Caco-2 (cell line): ENCODE measurements at regions not wholly inside any gene's neighbourhood (a gene's known extent, or its start where the extent isn't known, plus 50 kb on each side); places are given as distances from the start of the nearest gene placed in this dataset.

Experiments
- BruUV-seq: library from RNA; stranded (reverse); fragments of 400-500 nt; replicated peaks from 2 replicates; lab custom pipeline; 2021; lab: Mats Ljungman, UMichigan
- CTCF ChIA-PET: fragments of 300-600 bp; sonication (Branson Sonifier 250); formaldehyde crosslinking; loops from one replicate; lab custom pipeline; 2022; ENCODE audit warnings: antibody characterized with exemption; lab: Charles Lee
- POLR2A ChIA-PET: fragments of 300-600 bp; sonication (Branson Sonifier 250); formaldehyde crosslinking; loops from one replicate; lab custom pipeline; 2022; ENCODE audit warnings: antibody characterized with exemption; lab: Charles Lee
- DNase-seq, 2 experiments: peaks; one replicate each; pipeline versions ENCODE4 v3.0.0 to v3.0.0-alpha.2; 2020 to 2022
- H3K27me3 ChIP-seq: replicated peaks from 2 replicates; pipeline ENCODE4 v1.6.0; 2011; ENCODE audit warnings: low read length; ENCODE audit not compliant: control insufficient read depth, insufficient read depth
- H3K36me3 ChIP-seq: 2 replicates; pipeline ENCODE4 v1.5.1; 2011; ENCODE audit warnings: low read length; ENCODE audit not compliant: control insufficient read depth, insufficient read depth
- H3K4me1 ChIP-seq: fragments of 250-450 bp; sonication (Bioruptor Pico); 2 replicates; pipeline ENCODE4 v1.5.1; 2020; ENCODE audit warnings: mild to moderate bottlenecking
- H3K4me3 ChIP-seq: 2 replicates; pipeline ENCODE4 v1.5.1; 2011; ENCODE audit warnings: low read depth, mild to moderate bottlenecking, control low read depth, low read length
- H3K9me3 ChIP-seq: fragments of 250-450 bp; sonication (Bioruptor Pico); 2 replicates; pipeline ENCODE4 v1.5.1; 2020; ENCODE audit warnings: mild to moderate bottlenecking, moderate library complexity
- H3K27ac Mint-ChIP-seq: one replicate; pipeline ENCODE4 v1.8.0; 2022; ENCODE audit warnings: mixed read lengths; ENCODE audit not compliant: unreplicated experiment
- H3K27me3 Mint-ChIP-seq: one replicate; pipeline ENCODE4 v1.8.0; 2022; ENCODE audit warnings: mixed read lengths; ENCODE audit not compliant: insufficient read depth, unreplicated experiment
- H3K36me3 Mint-ChIP-seq: one replicate; pipeline ENCODE4 v1.8.0; 2022; ENCODE audit warnings: mild to moderate bottlenecking, mixed read lengths; ENCODE audit not compliant: insufficient read depth, unreplicated experiment
- H3K4me1 Mint-ChIP-seq: one replicate; pipeline ENCODE4 v1.8.0; 2022; ENCODE audit warnings: low read depth, mixed read lengths; ENCODE audit not compliant: unreplicated experiment
- H3K4me3 Mint-ChIP-seq: one replicate; pipeline ENCODE4 v1.8.0; 2022; ENCODE audit warnings: mild to moderate bottlenecking, moderate library complexity, mixed read lengths; ENCODE audit not compliant: unreplicated experiment
- H3K9me3 Mint-ChIP-seq: one replicate; pipeline ENCODE4 v1.8.0; 2022; ENCODE audit warnings: mixed read lengths; ENCODE audit not compliant: unreplicated experiment
- CTCF ChIP-seq, 2 experiments: fragments of 200-600 bp in 1 of 2; IDR thresholded peaks; 1 replicate in 1 of 2; 2 replicates in 1 of 2; pipeline versions ENCODE4 v1.5.1 to v1.8.0; 2011 to 2022; ENCODE audit warnings: antibody characterized with exemption in 1 of 2, control low read depth in 1 of 2, inconsistent platforms in 1 of 2, low read depth in 1 of 2, low read length in 1 of 2, mild to moderate bottlenecking in 1 of 2, moderate library complexity in 1 of 2; ENCODE audit not compliant: insufficient read depth in 1 of 2, severe bottlenecking in 1 of 2, unreplicated experiment in 1 of 2
- intact Hi-C: fragments of 100-400 bp; cut with micrococcal nuclease; formaldehyde crosslinking; loops from one replicate; pipeline ENCODE4 v1.10.0; 2022; ENCODE audit not compliant: unreplicated experiment

GRCh38 chr14:34319140-34319539 lies 142.9 kb downstream of the SPTSSA start:
- ChIA-PET CTCF (no interaction called here), POLR2A (no interaction called here)
- Histone ChIP-seq H3K4me3 (no peak overlapping the region), H3K27me3 (no peaks in the 10 kb centered on the region), H3K9me3 (no peaks in the 10 kb centered on the region), H3K4me1 (no peaks in the 10 kb centered on the region), H3K36me3 (no peaks in the 10 kb centered on the region)
- intact Hi-C loops = no loop called here
- no peak for TF ChIP-seq CTCF (IDR thresholded peaks at IDR 0.05; ENCODE audit: insufficient read depth in 1 of 2, low read depth in 1 of 2, low read length in 1 of 2, severe bottlenecking in 1 of 2, unreplicated experiment in 1 of 2)
- H3K27ac Mint-ChIP-seq = no peak overlapping the region
- H3K4me1 Mint-ChIP-seq = no peaks in the 10 kb centered on the region
- no TSS peak for BruUV-seq
- H3K36me3 Mint-ChIP-seq = no peaks in the 10 kb centered on the region
- no peak for DNase-seq
- H3K27me3 Mint-ChIP-seq = no peaks in the 10 kb centered on the region
- H3K4me3 Mint-ChIP-seq = no peak overlapping the region
- H3K9me3 Mint-ChIP-seq = no peaks in the 10 kb centered on the region

GRCh38 chr14:34318014-34318413 lies 144.0 kb downstream of the SPTSSA start:
- Mint-ChIP-seq H3K9me3 (no peaks in the 10 kb centered on the region), H3K4me1 (no peaks in the 10 kb centered on the region), H3K4me3 (no peak overlapping the region), H3K36me3 (no peaks in the 10 kb centered on the region), H3K27me3 (peaks cover 3% of the 10 kb centered on the region), H3K27ac (no peak overlapping the region)
- intact Hi-C loops = no loop called here
- CTCF ChIA-PET = no interaction called here
- Histone ChIP-seq H3K4me3 (no peak overlapping the region), H3K36me3 (no peaks in the 10 kb centered on the region), H3K4me1 (no peaks in the 10 kb centered on the region), H3K27me3 (no peaks in the 10 kb centered on the region), H3K9me3 (no peaks in the 10 kb centered on the region)
- DNase-seq = no peak
- no TSS peak for BruUV-seq
- POLR2A ChIA-PET = no interaction called here
- TF ChIP-seq CTCF (IDR thresholded peaks at IDR 0.05; ENCODE audit: insufficient read depth in 1 of 2, low read depth in 1 of 2, low read length in 1 of 2, severe bottlenecking in 1 of 2, unreplicated experiment in 1 of 2) = no peak

GRCh38 chr14:34310724-34311123 lies 151.3 kb downstream of the SPTSSA start:
- H3K27ac Mint-ChIP-seq = no peak overlapping the region
- Histone ChIP-seq H3K4me1 (no peaks in the 10 kb centered on the region), H3K9me3 (no peaks in the 10 kb centered on the region), H3K36me3 (no peaks in the 10 kb centered on the region), H3K4me3 (no peak overlapping the region), H3K27me3 (no peaks in the 10 kb centered on the region)
- no TSS peak for BruUV-seq
- CTCF ChIA-PET = no interaction called here
- peaks cover 16% of the 10 kb centered on the region for H3K27me3 Mint-ChIP-seq
- H3K4me3 Mint-ChIP-seq = no peak overlapping the region
- H3K36me3 Mint-ChIP-seq = no peaks in the 10 kb centered on the region
- POLR2A ChIA-PET = no interaction called here
- H3K4me1 Mint-ChIP-seq = no peaks in the 10 kb centered on the region
- TF ChIP-seq CTCF (IDR thresholded peaks at IDR 0.05; ENCODE audit: insufficient read depth in 1 of 2, low read depth in 1 of 2, low read length in 1 of 2, severe bottlenecking in 1 of 2, unreplicated experiment in 1 of 2) = no peak
- intact Hi-C loops = no loop called here
- DNase-seq = no peak
- no peaks in the 10 kb centered on the region for H3K9me3 Mint-ChIP-seq
